CD4-positive, CD25-positive, alpha-beta regulatory T cell (primary cell): ENCODE measurements at regions not wholly inside any gene's neighbourhood (a gene's known extent, or its start where the extent isn't known, plus 50 kb on each side); places are given as distances from the start of the nearest gene placed in this dataset.
A peak's percentile ranks its signal among the peaks of the same experiment; 100 is the strongest.

Experiments
- ATAC-seq, 2 donors: fragments of 150-1000 bp; cut with Tn5 transposase; one replicate each; pipeline ENCODE4 v1.10.0; 2021; ENCODE audit warnings: low read depth in 2 of 2, moderate number of reproducible peaks in 2 of 2, moderate library complexity in 1 of 2
- DNase-seq, 3 donors: peaks; one replicate each; pipeline versions ENCODE4 v3.0.0 to v3.0.0-alpha.2; 2012 to 2022; ENCODE audit warnings: mixed read lengths in 1 of 3
- H3K27ac ChIP-seq: one replicate; pipeline ENCODE4 v1.7.0; 2013; ENCODE audit warnings: mild to moderate bottlenecking, low read length; ENCODE audit not compliant: insufficient read depth, poor library complexity, severe bottlenecking
- H3K27me3 ChIP-seq: one replicate; pipeline ENCODE4 v1.7.0; 2013; ENCODE audit warnings: low read length; ENCODE audit not compliant: control insufficient read depth, insufficient read depth
- H3K36me3 ChIP-seq: one replicate; pipeline ENCODE4 v1.7.0; 2013; ENCODE audit warnings: mild to moderate bottlenecking, low read length, moderate library complexity; ENCODE audit not compliant: control insufficient read depth, insufficient read depth
- H3K4me1 ChIP-seq: 2 replicates; pipeline ENCODE4 v1.7.0; 2013; ENCODE audit warnings: mild to moderate bottlenecking, low read length; ENCODE audit not compliant: insufficient read depth, control insufficient read depth, poor library complexity, severe bottlenecking
- H3K4me3 ChIP-seq: one replicate; pipeline ENCODE4 v1.7.0; 2013; ENCODE audit warnings: low read depth, mild to moderate bottlenecking, low read length, moderate library complexity
- H3K9me3 ChIP-seq, 2 experiments: 1 replicate in 1 of 2; 2 replicates in 1 of 2; pipeline ENCODE4 v1.7.0; 2013; ENCODE audit warnings: low read length in 2 of 2, mild to moderate bottlenecking in 1 of 2, moderate library complexity in 1 of 2; ENCODE audit not compliant: control insufficient read depth in 2 of 2
- H3K27ac Mint-ChIP-seq, 3 donors: one replicate each; pipeline ENCODE4 v1.8.0; 2020 to 2022; ENCODE audit warnings: mild to moderate bottlenecking in 3 of 3, mixed read lengths in 3 of 3, moderate library complexity in 2 of 3
- H3K27me3 Mint-ChIP-seq: one replicate; pipeline ENCODE4 v1.8.0; 2022; ENCODE audit warnings: mild to moderate bottlenecking, mixed read lengths
- H3K36me3 Mint-ChIP-seq: one replicate; pipeline ENCODE4 v1.8.0; 2020; ENCODE audit warnings: mixed read lengths
- H3K4me1 Mint-ChIP-seq, 4 donors: one replicate each; pipeline ENCODE4 v1.8.0; 2020 to 2022; ENCODE audit warnings: mixed read lengths in 4 of 4, mild to moderate bottlenecking in 1 of 4
- H3K4me3 Mint-ChIP-seq, 4 donors: one replicate each; pipeline ENCODE4 v1.8.0; 2020 to 2022; ENCODE audit warnings: mild to moderate bottlenecking in 4 of 4, mixed read lengths in 4 of 4, moderate library complexity in 3 of 4
- H3K9me3 Mint-ChIP-seq, 7 donors: one replicate each; pipeline ENCODE4 v1.8.0; 2020 to 2022; ENCODE audit warnings: mixed read lengths in 7 of 7, mild to moderate bottlenecking in 3 of 7, moderate library complexity in 2 of 7

DNA sequence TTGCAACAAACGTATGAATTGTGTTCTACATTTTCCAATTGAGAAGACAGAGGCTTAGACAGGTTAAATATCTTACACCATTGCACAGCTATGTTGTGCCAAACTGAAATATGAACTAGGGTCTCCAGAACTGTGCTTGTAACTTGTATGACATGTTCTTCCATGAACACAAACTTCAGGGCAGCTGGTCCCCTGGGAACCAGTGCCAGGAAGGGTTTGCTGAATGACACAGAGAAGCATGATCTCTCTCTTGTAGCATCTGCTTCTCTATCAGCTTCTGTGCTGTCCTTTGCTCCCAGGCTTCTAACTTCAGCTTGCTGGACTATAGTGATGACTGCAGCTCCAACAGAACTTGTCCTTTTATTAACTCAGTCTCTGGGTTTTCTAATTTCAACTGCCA lies 385.5 kb downstream of the SIPA1L2 start:
- Histone ChIP-seq H3K4me3 (no peak overlapping the region), H3K36me3 (no peaks in the 10 kb centered on the region), H3K27me3 (peaks cover 3% of the 10 kb centered on the region), H3K9me3 (no peaks in the 10 kb centered on the region), H3K27ac (no peak overlapping the region), H3K4me1 (no peaks in the 10 kb centered on the region)
- peaks cover 0 to 2% (median 0%) of the 10 kb centered on the region in 7 donors for H3K9me3 Mint-ChIP-seq
- peaks cover 14% of the 10 kb centered on the region for H3K27me3 Mint-ChIP-seq
- no peaks in the 10 kb centered on the region for H3K4me1 Mint-ChIP-seq
- H3K36me3 Mint-ChIP-seq: no peaks in the 10 kb centered on the region
- no peak for ATAC-seq
- H3K27ac Mint-ChIP-seq: no peak overlapping the region
- no peak for DNase-seq
- H3K4me3 Mint-ChIP-seq: no peak overlapping the region

DNA sequence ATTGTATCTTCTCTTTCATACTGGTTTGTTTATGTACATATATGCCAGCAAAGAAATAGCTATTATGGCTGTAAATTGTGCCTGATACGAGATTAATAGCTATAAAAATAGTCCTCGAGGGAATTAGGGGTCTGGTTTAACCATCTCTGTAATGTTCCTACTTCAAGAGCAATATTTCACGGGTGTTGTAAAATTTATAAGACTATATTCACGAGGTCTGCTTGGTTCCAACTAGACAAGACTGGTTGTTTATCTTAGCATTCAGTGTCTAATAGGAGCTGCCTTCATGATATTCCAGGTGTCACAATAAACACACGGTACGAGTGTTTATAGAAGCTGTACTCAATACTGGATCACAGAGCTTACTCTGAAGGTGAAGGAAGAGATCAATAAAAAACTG lies 389.9 kb downstream of the SIPA1L2 start:
- Mint-ChIP-seq H3K9me3 (peaks cover 0 to 2% (median 0%) of the 10 kb centered on the region in 7 donors), H3K27ac (peak overlapping the region in 1 of 3 donors; percentile 61), H3K36me3 (no peaks in the 10 kb centered on the region), H3K27me3 (peaks cover 9% of the 10 kb centered on the region), H3K4me3 (no peak overlapping the region), H3K4me1 (no peaks in the 10 kb centered on the region)
- ATAC-seq (no peak), DNase-seq (no peak)
- Histone ChIP-seq H3K27me3 (no peaks in the 10 kb centered on the region), H3K4me1 (no peaks in the 10 kb centered on the region), H3K36me3 (no peaks in the 10 kb centered on the region), H3K4me3 (no peak overlapping the region), H3K27ac (no peak overlapping the region), H3K9me3 (no peaks in the 10 kb centered on the region)

DNA sequence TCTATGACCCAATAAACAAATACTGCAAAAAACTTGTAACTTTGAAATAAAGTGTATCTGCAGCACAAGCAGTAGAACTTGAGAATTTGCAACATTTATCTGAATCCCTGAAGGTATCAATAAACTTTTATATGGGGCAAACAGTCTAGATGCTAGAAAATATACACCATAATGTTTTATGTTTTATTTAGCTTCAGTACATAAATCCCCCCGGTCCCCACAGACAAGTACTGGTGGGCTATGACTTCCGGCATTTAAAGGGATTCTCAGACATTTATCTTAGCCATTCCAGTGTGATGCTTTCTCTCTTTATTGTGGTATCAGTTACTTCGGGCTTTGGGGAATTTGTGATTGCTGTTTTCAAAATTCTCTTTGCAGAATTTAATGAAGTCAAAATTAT lies 390.4 kb downstream of the SIPA1L2 start:
- Histone ChIP-seq H3K4me1 (no peaks in the 10 kb centered on the region), H3K27ac (no peak overlapping the region), H3K27me3 (no peaks in the 10 kb centered on the region), H3K9me3 (no peaks in the 10 kb centered on the region), H3K4me3 (no peak overlapping the region), H3K36me3 (no peaks in the 10 kb centered on the region)
- Mint-ChIP-seq H3K4me1 (no peaks in the 10 kb centered on the region), H3K27ac (no peak overlapping the region), H3K36me3 (no peaks in the 10 kb centered on the region), H3K9me3 (peaks cover 0 to 2% (median 0%) of the 10 kb centered on the region in 7 donors), H3K27me3 (peaks cover 9% of the 10 kb centered on the region), H3K4me3 (no peak overlapping the region)
- ATAC-seq (no peak), DNase-seq (no peak)

DNA sequence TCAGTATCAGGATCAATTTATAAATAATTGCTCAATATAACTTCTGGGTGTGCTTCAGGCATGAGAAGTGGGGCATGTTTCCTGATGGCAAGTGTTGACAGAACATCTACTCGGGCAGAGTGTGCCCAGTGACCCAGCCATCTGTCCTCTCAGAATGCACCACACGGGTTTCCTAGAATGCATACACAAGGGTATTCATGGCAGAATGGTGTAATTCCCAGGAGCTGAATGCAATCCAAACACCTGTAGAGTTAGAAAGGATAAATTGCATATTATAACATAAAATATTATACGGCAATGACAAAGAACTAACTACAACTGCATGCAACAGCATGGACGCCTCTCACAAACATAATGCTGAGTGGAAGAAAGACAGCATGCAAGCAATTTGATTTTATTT lies 391.9 kb downstream of the SIPA1L2 start:
- no peaks in the 10 kb centered on the region for H3K9me3 ChIP-seq
- no peak for DNase-seq
- H3K4me3 Mint-ChIP-seq: no peak overlapping the region
- H3K4me3 ChIP-seq: no peak overlapping the region
- H3K4me1 ChIP-seq: no peaks in the 10 kb centered on the region
- peaks cover 13% of the 10 kb centered on the region for H3K27me3 Mint-ChIP-seq
- H3K27me3 ChIP-seq: no peaks in the 10 kb centered on the region
- no peaks in the 10 kb centered on the region for H3K4me1 Mint-ChIP-seq
- no peak overlapping the region for H3K27ac ChIP-seq
- no peak for ATAC-seq
- no peaks in the 10 kb centered on the region for H3K36me3 Mint-ChIP-seq
- peaks cover 0 to 2% (median 0%) of the 10 kb centered on the region in 7 donors for H3K9me3 Mint-ChIP-seq
- H3K36me3 ChIP-seq: no peaks in the 10 kb centered on the region
- H3K27ac Mint-ChIP-seq: no peak overlapping the region

DNA sequence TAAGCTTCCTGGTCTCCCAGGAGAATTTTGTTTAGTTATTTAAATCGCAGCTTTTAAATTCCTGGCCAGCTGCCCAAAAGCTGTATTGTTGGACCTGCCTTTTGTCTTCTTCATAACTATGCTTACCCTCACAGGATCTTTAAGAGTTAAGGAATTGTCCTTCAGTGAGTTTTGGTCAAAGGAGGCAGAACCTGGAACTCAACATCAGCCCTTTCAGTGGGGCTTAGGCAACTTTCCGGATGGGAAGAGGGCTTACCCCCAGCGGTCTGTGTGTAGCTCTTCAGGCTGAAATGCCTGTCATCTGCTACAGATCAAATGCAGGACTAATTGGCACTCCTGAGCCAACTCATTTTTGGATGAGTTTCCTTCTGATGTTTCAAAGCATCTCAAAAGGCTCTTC lies 402.6 kb downstream of the SIPA1L2 start:
- ATAC-seq (no peak), DNase-seq (no peak)
- Histone ChIP-seq H3K9me3 (no peaks in the 10 kb centered on the region), H3K4me1 (no peaks in the 10 kb centered on the region), H3K36me3 (no peaks in the 10 kb centered on the region), H3K4me3 (no peak overlapping the region), H3K27ac (no peak overlapping the region), H3K27me3 (no peaks in the 10 kb centered on the region)
- Mint-ChIP-seq H3K4me3 (no peak overlapping the region), H3K27ac (no peak overlapping the region), H3K9me3 (peaks cover 0 to 2% (median 0%) of the 10 kb centered on the region in 7 donors), H3K27me3 (no peaks in the 10 kb centered on the region), H3K36me3 (no peaks in the 10 kb centered on the region), H3K4me1 (peaks cover 0 to 7% (median 3%) of the 10 kb centered on the region in 4 donors)

GRCh38 chr1:232226197-232226712 lies 403.7 kb downstream of the SIPA1L2 start:
- DNase-seq (peak in 1 of 3 donors; percentile 44), ATAC-seq (no peak)
- H3K27ac ChIP-seq: no peak overlapping the region
- H3K4me1 ChIP-seq: no peaks in the 10 kb centered on the region
- no peaks in the 10 kb centered on the region for H3K36me3 Mint-ChIP-seq
- no peaks in the 10 kb centered on the region for H3K9me3 ChIP-seq
- no peak overlapping the region for H3K27ac Mint-ChIP-seq
- no peaks in the 10 kb centered on the region for H3K27me3 ChIP-seq
- H3K27me3 Mint-ChIP-seq: no peaks in the 10 kb centered on the region
- H3K36me3 ChIP-seq: no peaks in the 10 kb centered on the region
- no peak overlapping the region for H3K4me3 ChIP-seq
- peaks cover 0 to 7% (median 3%) of the 10 kb centered on the region in 4 donors for H3K4me1 Mint-ChIP-seq
- H3K4me3 Mint-ChIP-seq: no peak overlapping the region
- H3K9me3 Mint-ChIP-seq: peaks cover 0 to 2% (median 0%) of the 10 kb centered on the region in 7 donors

GRCh38 chr1:232225336-232226131 lies 404.4 kb downstream of the SIPA1L2 start:
- H3K27ac Mint-ChIP-seq: no peak overlapping the region
- Histone ChIP-seq H3K9me3 (no peaks in the 10 kb centered on the region), H3K27ac (no peak overlapping the region), H3K36me3 (no peaks in the 10 kb centered on the region), H3K4me3 (no peak overlapping the region), H3K4me1 (no peaks in the 10 kb centered on the region), H3K27me3 (no peaks in the 10 kb centered on the region)
- DNase-seq: no peak
- H3K27me3 Mint-ChIP-seq: no peaks in the 10 kb centered on the region
- H3K4me1 Mint-ChIP-seq: peaks cover 0 to 7% (median 3%) of the 10 kb centered on the region in 4 donors
- no peaks in the 10 kb centered on the region for H3K36me3 Mint-ChIP-seq
- peaks cover 0 to 2% (median 0%) of the 10 kb centered on the region in 7 donors for H3K9me3 Mint-ChIP-seq
- H3K4me3 Mint-ChIP-seq: no peak overlapping the region
- ATAC-seq: no peak

DNA sequence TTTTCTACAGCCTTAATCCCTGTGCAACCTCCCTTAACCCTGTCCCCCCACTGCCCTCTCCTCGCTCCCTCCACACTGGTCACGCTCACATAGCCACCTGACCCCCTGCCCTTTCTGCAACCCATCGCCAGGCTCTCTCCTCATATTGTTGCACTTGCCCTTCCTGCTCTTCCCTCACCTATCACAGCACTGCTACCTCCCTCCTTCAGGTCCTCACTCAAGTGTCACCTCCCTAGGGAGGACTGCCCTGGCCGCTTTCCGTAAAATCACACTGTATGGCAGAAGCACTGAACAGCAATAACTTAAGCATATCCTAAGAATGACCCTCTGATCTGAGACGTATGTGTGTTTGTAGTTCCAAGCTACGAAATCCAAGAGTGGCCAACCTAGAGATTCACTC lies 406.0 kb downstream of the SIPA1L2 start:
- Mint-ChIP-seq H3K4me1 (peaks cover 0 to 7% (median 3%) of the 10 kb centered on the region in 4 donors), H3K36me3 (no peaks in the 10 kb centered on the region), H3K27ac (no peak overlapping the region), H3K27me3 (no peaks in the 10 kb centered on the region), H3K9me3 (peaks cover 0 to 2% (median 0%) of the 10 kb centered on the region in 7 donors), H3K4me3 (no peak overlapping the region)
- Histone ChIP-seq H3K4me1 (no peaks in the 10 kb centered on the region), H3K4me3 (no peak overlapping the region), H3K36me3 (no peaks in the 10 kb centered on the region), H3K27me3 (no peaks in the 10 kb centered on the region), H3K27ac (no peak overlapping the region), H3K9me3 (no peaks in the 10 kb centered on the region)
- ATAC-seq: no peak
- DNase-seq: no peak
